Right cardiac atrium (tissue), 5 donors: ENCODE measurements at regions not wholly inside any gene's neighbourhood (a gene's known extent, or its start where the extent isn't known, plus 50 kb on each side); places are given as distances from the start of the nearest gene placed in this dataset.

Source experiments
- ATAC-seq, 2 donors: fragments of 200-7000 bp; cut with Tn5 transposase; one replicate each; pipeline versions ENCODE4 v1.8.0 to v1.9.1; 2020; ENCODE audit warnings: moderate library complexity in 2 of 2, mild to moderate bottlenecking in 1 of 2
- DNase-seq, 3 donors: peaks; one replicate each; pipeline ENCODE4 v3.0.0-alpha.2; 2020
- H3K27ac ChIP-seq: one replicate; pipeline ENCODE4 v1.5.1; 2013; ENCODE audit warnings: mild to moderate bottlenecking, low read length, control low read depth, moderate library complexity
- H3K27me3 ChIP-seq: one replicate; pipeline ENCODE4 v1.6.1; 2013; ENCODE audit not compliant: control insufficient read depth, insufficient read depth
- H3K4me1 ChIP-seq: one replicate; pipeline ENCODE4 v1.6.1; 2013; ENCODE audit warnings: low read length; ENCODE audit not compliant: control insufficient read depth, insufficient read depth
- H3K4me3 ChIP-seq: one replicate; pipeline ENCODE4 v1.5.1; 2013; ENCODE audit warnings: low read length, control low read depth
- H3K9me3 ChIP-seq: one replicate; pipeline ENCODE4 v1.6.1; 2013; ENCODE audit warnings: low read length; ENCODE audit not compliant: control insufficient read depth
- WGBS: extraction: QIAGEN DNeasy Blood & Tissue Kit; methylation state at CpG from one replicate; pipeline ENCODE4 v1.1.7; 2013; 5-methylcytosine and 5-hydroxymethylcytosine counted together
- intact Hi-C, 4 donors: fragments of 100-400 bp; cut with DNase I; formaldehyde crosslinking; loops; one replicate each; pipeline versions ENCODE4 v1.11.0 to v1.14.0; 2022 to 2023
- donor health status: healthy with polysubstance abuse.
- donor health status: DM: no; HTN: yes; CAD: no.
- donor health status: DM: no; HTN: no; CAD: no.
- donor health status: DM: no; HTN: yes; CAD: no; lungs with severe emphysema.
- donor health status: DM: yes; HTN: yes; CAD: no.

DNA sequence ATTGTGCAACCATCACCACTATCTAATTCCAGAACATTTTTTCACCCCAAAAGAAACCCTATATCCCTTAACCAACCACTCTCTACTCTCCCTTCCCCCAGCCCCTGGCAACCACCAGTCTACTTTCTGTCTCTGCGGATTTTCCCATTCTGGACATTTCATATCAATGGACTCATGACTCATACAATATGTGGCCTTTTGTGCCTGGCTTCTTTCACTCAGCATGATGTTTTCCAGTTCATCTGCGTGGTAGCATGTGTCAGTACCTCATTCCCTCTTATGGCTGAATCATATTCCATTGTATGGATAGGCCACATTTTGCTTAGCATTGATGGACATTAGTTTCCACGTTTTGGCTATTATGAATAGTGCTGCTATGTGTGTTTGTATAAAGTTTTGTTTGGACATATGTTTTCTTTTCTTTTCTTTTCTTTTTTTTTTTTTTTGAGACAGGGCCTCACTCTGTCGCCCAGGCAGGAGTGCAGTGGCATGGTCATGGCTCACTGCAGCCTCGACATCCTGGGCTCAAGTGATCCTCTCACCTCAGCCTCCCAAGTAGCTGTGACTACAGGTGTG, 335.4 kb downstream of the BCOR start:
- ATAC-seq: no peak
- Histone ChIP-seq H3K27me3 (no peaks in the 10 kb centered on the region), H3K4me3 (no peak overlapping the region), H3K4me1 (no peaks in the 10 kb centered on the region), H3K9me3 (no peaks in the 10 kb centered on the region), H3K27ac (no peak overlapping the region)
- no peak for DNase-seq
- intact Hi-C loops: no loop called here
- WGBS: 76% methylated on average over 5 of the region's 5 CpGs

DNA sequence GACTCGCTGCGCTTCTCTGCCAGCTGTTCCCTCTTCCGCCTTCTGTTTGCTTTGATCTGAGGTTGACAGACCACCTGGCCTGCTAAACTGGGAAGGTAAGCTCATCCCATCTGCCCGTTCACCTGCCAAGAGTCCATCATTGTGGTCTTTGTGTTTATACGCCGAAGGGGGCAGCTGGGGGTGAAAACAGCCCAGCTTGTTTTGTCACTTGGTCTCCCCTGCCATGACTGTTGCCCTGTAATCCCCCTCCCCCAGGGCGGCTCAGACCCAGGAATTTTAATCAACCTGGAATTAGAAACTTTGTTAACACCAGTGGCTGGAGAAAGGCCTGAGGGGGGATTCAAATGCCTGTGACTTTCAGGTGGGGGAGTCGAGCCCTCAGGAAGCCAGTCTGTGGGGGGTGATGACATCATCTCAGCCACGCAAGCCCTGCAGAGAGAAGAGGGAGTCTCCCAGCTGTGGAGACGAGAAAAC, 333.3 kb downstream of the BCOR start:
- 83% methylated on average over 10 of the region's 10 CpGs for WGBS
- Histone ChIP-seq H3K27me3 (no peaks in the 10 kb centered on the region), H3K9me3 (no peaks in the 10 kb centered on the region), H3K4me3 (no peak overlapping the region), H3K4me1 (no peaks in the 10 kb centered on the region), H3K27ac (no peak overlapping the region)
- ATAC-seq: no peak
- no peak for DNase-seq
- intact Hi-C loops: no loop called here

DNA sequence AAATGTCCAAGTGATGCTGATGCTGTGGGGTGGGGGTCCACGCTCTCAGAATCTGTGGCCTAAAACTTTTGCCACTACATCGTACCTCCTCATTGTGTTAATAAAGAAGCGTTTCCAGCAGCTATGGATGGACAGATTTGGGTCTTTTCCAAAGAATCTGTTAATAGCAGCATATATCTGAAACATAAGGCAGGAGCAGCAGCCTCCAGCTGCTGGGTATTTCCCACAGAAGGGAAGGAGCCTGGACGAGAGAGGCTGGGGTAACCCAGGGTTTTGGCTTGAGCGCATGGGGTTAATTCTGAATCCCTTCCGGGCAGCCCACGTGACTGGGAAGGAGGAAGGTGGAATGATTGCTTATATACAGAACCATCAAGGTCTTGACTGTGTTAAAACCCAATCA, 332.4 kb downstream of the BCOR start:
- 73% methylated on average over 7 of the region's 7 CpGs for WGBS
- H3K27me3 ChIP-seq: no peaks in the 10 kb centered on the region
- H3K4me1 ChIP-seq: no peaks in the 10 kb centered on the region
- H3K4me3 ChIP-seq: no peak overlapping the region
- no peak for ATAC-seq
- H3K9me3 ChIP-seq: no peaks in the 10 kb centered on the region
- no peak overlapping the region for H3K27ac ChIP-seq
- intact Hi-C loops: no loop called here
- no peak for DNase-seq

DNA sequence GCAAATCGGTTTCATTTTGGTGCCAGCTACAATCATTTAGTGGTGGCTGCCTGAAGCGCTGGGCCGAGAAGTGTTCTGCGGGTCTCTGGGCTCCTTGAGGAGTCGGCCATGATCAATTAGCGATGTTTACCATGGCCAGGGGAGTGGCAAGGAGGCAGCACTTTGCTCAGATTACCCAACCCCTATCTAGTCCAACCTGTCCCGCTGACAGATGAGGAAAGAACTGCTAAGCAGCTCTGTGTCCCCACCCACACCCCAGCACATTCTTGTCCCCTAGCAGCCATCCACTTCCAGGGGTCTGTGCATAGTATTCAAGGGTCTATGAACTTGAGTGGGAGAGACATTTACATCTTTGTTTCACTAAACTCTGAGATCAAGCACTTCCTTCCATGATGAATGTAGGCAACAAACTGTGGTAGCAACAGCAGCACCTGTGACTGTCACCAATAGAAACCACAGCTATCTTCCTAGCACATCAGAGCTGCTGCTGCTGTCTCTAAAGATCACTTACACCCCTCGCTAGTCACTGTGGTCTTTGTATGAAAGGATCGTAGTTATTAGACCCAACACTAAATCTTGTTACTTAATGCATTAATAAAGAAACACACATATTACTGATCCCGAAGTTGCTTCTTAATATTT, 331.6 kb downstream of the BCOR start:
- intact Hi-C loops: no loop called here
- no peak overlapping the region for H3K27ac ChIP-seq
- 92% methylated on average over 10 of the region's 10 CpGs for WGBS
- DNase-seq: no peak
- H3K9me3 ChIP-seq: no peaks in the 10 kb centered on the region
- H3K4me3 ChIP-seq: no peak overlapping the region
- ATAC-seq: no peak
- no peaks in the 10 kb centered on the region for H3K27me3 ChIP-seq
- no peaks in the 10 kb centered on the region for H3K4me1 ChIP-seq

DNA sequence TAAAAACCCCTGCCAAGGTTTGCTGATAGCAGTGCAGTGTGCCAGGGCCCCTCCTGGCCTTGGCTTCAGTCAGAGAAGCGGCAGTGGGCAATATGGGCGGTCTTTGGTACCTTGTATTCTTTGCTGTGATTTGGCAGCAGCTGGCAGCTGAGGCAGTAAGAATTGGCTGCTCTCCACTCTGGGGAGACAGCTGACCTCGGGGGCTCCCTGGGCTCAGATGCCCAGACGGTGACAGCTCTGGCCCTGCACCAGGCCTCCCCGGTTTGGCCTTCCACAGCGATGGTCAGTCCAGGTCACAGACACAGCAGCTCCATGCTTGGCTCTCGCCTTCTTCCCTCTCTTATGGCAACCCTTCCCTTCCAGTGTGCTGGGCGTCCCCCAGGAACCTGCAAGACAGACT, 330.9 kb downstream of the BCOR start:
- DNase-seq (peak; percentile 55 to 80 (median 78)), ATAC-seq (peak; percentile 75 to 77)
- Histone ChIP-seq H3K4me3 (no peak overlapping the region), H3K27me3 (no peaks in the 10 kb centered on the region), H3K9me3 (no peaks in the 10 kb centered on the region), H3K27ac (no peak overlapping the region), H3K4me1 (no peaks in the 10 kb centered on the region)
- WGBS: 37% methylated on average over 8 of the region's 8 CpGs
- intact Hi-C loops: no loop called here

DNA sequence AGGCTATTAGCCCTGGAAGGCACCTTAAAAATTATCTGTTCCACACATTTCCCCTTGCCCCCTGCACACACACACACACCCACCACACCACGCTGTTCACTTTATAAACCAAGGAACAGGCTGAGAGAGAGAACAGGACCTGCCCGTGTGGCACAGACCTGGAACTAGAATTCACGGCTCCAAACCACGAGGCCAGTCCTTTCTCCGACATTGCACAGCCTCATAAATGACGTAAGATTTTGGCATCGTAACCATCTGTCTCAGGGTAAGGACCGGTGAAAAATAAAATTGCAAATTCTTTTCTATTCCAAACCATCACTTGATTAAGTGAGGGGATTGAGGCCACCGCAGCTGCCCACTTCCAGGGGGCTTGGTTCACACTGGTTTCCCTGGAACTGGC, 330.3 kb downstream of the BCOR start:
- peak in 1 of 2 donors; percentile 52 for ATAC-seq

DNA sequence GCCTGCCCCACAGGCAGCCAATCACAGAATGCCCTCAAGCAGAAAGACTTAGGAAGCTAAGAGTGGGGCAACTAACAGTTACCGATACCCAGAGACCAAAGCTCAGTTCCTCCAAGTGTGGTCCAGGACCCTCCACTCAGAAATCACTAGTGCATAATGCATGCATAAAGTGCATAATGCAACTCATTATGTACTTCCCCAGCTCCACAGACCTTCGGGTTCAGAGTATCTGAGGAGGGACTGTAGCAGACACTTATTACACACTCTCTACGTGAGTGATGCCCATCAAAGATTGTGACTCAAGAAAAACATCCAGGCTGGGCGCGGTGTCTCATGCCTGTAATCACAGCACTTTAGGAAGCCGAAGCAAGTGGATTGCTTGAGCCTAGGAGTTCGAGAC, 328.0 kb downstream of the BCOR start:
- no peak for ATAC-seq
- H3K4me1 ChIP-seq: no peaks in the 10 kb centered on the region
- H3K27ac ChIP-seq: no peak overlapping the region
- no peaks in the 10 kb centered on the region for H3K9me3 ChIP-seq
- H3K27me3 ChIP-seq: no peaks in the 10 kb centered on the region
- DNase-seq: no peak
- intact Hi-C loops: no loop called here
- 97% methylated on average over 7 of the region's 7 CpGs for WGBS
- no peak overlapping the region for H3K4me3 ChIP-seq

More for the DNA sequence above, 330.3 kb downstream of the BCOR start:
- intact Hi-C loops: no loop called here
- no peaks in the 10 kb centered on the region for H3K9me3 ChIP-seq
- no peak for DNase-seq
- no peak overlapping the region for H3K27ac ChIP-seq
- no peaks in the 10 kb centered on the region for H3K4me1 ChIP-seq
- H3K27me3 ChIP-seq: no peaks in the 10 kb centered on the region
- 53% methylated on average over 9 of the region's 9 CpGs for WGBS
- no peak overlapping the region for H3K4me3 ChIP-seq

DNA sequence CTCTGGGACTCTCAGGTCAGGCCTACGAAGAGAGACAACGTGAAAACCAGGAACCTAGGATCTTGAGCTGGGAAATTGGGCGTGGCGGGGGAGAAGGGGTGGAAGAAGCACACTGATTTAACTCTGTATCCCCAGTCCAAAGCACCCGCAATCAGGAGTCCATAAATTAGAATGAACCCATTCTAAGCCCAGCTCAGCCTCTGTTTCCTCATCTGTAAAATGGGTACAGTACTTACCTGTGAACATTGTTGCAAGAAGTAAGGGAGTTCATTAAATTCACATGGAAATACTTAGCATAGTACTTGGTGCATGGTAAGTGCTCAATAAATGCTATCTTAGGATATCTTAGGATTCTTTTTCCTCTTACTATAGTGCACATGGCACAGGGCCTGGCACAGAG, 326.7 kb downstream of the BCOR start:
- H3K9me3 ChIP-seq: no peaks in the 10 kb centered on the region
- no peak overlapping the region for H3K27ac ChIP-seq
- H3K27me3 ChIP-seq: no peaks in the 10 kb centered on the region
- no peak for ATAC-seq
- no peaks in the 10 kb centered on the region for H3K4me1 ChIP-seq
- no peak overlapping the region for H3K4me3 ChIP-seq
- no peak for DNase-seq
- intact Hi-C loops: no loop called here
- 95% methylated on average over 5 of the region's 5 CpGs for WGBS

DNA sequence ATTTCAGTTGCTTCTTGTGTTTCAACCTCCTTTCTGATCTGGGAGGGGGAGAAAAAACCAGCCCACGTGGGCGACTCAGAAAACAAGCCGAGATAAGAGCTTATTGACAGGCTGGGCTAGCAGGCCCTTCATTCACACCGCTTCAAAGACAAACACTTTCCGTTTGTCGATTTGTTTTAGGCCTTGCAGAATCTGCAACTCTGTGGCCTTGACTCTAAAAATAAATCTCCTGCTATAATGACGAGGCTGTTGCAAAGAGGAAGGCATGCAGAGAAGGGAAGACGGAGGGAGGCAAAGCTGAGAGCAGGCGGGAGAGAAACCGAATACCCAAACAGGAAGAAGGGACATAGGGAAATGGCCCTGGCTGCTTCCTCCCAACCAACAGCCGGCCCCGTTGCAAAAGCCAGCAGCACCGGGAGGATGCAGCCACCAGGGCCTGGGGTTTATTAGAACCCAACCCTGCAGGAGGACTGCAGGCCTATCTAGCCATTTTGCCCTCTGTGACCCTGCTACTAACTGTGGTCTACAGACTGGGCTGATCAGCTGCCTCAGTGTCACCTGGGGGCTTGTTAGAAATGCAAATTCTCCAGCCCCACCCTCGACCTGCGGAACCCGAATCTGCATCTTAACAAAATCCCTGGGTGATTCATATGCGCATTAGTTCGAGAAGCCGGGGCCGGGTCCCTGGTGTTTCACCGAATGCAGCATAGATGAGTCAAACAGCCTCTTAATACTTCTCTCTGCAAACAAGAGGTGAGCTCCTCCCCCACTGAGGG, 325.5 kb downstream of the BCOR start:
- Histone ChIP-seq H3K27me3 (no peaks in the 10 kb centered on the region), H3K4me1 (no peaks in the 10 kb centered on the region), H3K9me3 (no peaks in the 10 kb centered on the region), H3K27ac (peak overlapping the region; percentile 50), H3K4me3 (no peak overlapping the region)
- ATAC-seq: peak; percentile 47 to 50
- DNase-seq: peak in 2 of 3 donors; percentile 54 to 65
- intact Hi-C loops: no loop called here
- WGBS: 36% methylated on average over 21 of the region's 21 CpGs

DNA sequence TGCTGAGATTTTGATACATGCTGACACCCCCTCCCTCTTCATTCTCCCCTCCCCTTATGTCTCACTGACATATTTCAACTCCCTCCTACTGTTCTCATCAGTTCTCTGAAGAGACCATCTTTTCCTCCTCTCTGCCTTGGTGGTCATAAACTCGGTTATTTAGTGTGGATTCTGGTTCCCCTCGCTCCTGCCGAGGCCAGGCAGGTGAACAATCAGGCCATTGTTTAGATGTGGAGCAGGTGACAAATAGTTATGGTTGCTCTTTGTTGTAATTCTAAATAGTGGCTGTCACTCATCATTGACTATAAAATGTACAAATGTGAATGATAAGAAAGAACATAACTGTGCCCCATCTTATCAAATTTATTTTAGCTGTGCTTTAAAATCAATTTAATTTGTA, 324.6 kb downstream of the BCOR start:
- no peaks in the 10 kb centered on the region for H3K9me3 ChIP-seq
- no peaks in the 10 kb centered on the region for H3K27me3 ChIP-seq
- ATAC-seq (no peak), DNase-seq (no peak)
- no peaks in the 10 kb centered on the region for H3K4me1 ChIP-seq
- no peak overlapping the region for H3K4me3 ChIP-seq
- intact Hi-C loops: no loop called here
- H3K27ac ChIP-seq: no peak overlapping the region
- 96% methylated on average over 3 of the region's 3 CpGs for WGBS
